ENCODE measurements at regions not wholly inside any gene's neighbourhood (a gene's known extent, or its start where the extent isn't known, plus 50 kb on each side); places are given as distances from the start of the nearest gene placed in this dataset.

DNA sequence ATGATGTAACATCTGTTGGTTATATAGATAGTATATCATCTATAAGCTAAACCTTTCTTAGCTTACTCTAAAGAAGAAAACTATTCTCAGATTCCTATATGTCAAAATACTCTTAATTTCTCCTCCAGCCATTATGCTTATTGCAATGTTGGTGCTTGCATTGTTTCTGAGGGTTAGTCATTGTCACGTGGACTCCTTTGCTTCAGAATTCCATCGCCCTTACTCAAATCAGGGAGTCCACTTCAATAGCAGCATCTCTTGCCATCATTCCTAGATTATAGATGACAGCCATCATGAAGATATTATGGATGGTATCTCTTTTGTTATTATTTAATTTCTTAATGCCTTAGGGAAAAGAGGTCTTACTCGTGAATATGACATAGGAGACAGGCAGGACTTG lies 776.1 kb downstream of the TENT5A start:
- TF ChIP-seq POLR2AphosphoS5 (IDR thresholded peaks at IDR 0.05; ENCODE audit: low read depth, low read length) (no peak), POLR2A (IDR thresholded peaks at IDR 0.05; ENCODE audit: low read depth, low read length) (no peak), TAF1 (IDR thresholded peaks at IDR 0.05; ENCODE audit: borderline replicate concordance, low read depth, low read length) (no peak)
